Activated naive CD8-positive, alpha-beta T cell (primary cell): ENCODE measurements at regions not wholly inside any gene's neighbourhood (a gene's known extent, or its start where the extent isn't known, plus 50 kb on each side); places are given as distances from the start of the nearest gene placed in this dataset.
"Not testable (repeated sequence)": the region's sequence is repeated elsewhere in the genome, so short reads cannot be mapped to it uniquely, and the experiment has no call there.

ENCODE experiments used
- H3K27ac Mint-ChIP-seq: one replicate; pipeline ENCODE4 v1.8.0; 2021; ENCODE audit warnings: mixed read lengths
- H3K27me3 Mint-ChIP-seq: one replicate; pipeline ENCODE4 v1.8.0; 2021; ENCODE audit warnings: mixed read lengths
- H3K36me3 Mint-ChIP-seq: one replicate; pipeline ENCODE4 v1.8.0; 2021; ENCODE audit warnings: mixed read lengths
- H3K4me1 Mint-ChIP-seq: one replicate; pipeline ENCODE4 v1.8.0; 2021; ENCODE audit warnings: low read depth, mixed read lengths
- H3K4me3 Mint-ChIP-seq: one replicate; pipeline ENCODE4 v1.8.0; 2021; ENCODE audit warnings: mild to moderate bottlenecking, mixed read lengths
- H3K9me3 Mint-ChIP-seq: one replicate; pipeline ENCODE4 v1.8.0; 2021; ENCODE audit warnings: low read depth, mixed read lengths

- not testable (repeated sequence) for H3K4me3 Mint-ChIP-seq, H3K9me3 Mint-ChIP-seq, H3K36me3 Mint-ChIP-seq, H3K4me1 Mint-ChIP-seq, H3K27ac Mint-ChIP-seq, H3K27me3 Mint-ChIP-seq
Measured at GRCh38 chr2:106281907-106282430, 87.9 kb upstream of the UXS1 start.

GRCh38 chr2:106280722-106281446 is 86.8 kb upstream of the UXS1 start:
- no peaks in the 10 kb centered on the region for H3K4me1 Mint-ChIP-seq
- no peaks in the 10 kb centered on the region for H3K36me3 Mint-ChIP-seq
- H3K9me3 Mint-ChIP-seq = no peaks in the 10 kb centered on the region
- H3K4me3 Mint-ChIP-seq = no peak overlapping the region
- peaks cover 1% of the 10 kb centered on the region for H3K27me3 Mint-ChIP-seq
- H3K27ac Mint-ChIP-seq = no peak overlapping the region

- Mint-ChIP-seq H3K36me3 (no peaks in the 10 kb centered on the region), H3K4me1 (no peaks in the 10 kb centered on the region), H3K27ac (no peak overlapping the region), H3K4me3 (no peak overlapping the region), H3K9me3 (no peaks in the 10 kb centered on the region), H3K27me3 (peaks cover 1% of the 10 kb centered on the region)
Measured at GRCh38 chr2:106280224-106280623, 86.1 kb upstream of the UXS1 start.

- Mint-ChIP-seq H3K9me3 (no peaks in the 10 kb centered on the region), H3K27me3 (peaks cover 1% of the 10 kb centered on the region), H3K4me3 (no peak overlapping the region), H3K4me1 (no peaks in the 10 kb centered on the region), H3K36me3 (no peaks in the 10 kb centered on the region), H3K27ac (no peak overlapping the region)
Measured at GRCh38 chr2:106278112-106278876, 84.2 kb upstream of the UXS1 start.

- H3K27me3 Mint-ChIP-seq = peaks cover 2% of the 10 kb centered on the region
- H3K9me3 Mint-ChIP-seq = peaks cover 1% of the 10 kb centered on the region
- H3K36me3 Mint-ChIP-seq = peaks cover 1% of the 10 kb centered on the region
- H3K27ac Mint-ChIP-seq = no peak overlapping the region
- no peaks in the 10 kb centered on the region for H3K4me1 Mint-ChIP-seq
- no peak overlapping the region for H3K4me3 Mint-ChIP-seq
Measured at GRCh38 chr2:106277426-106277825, 83.3 kb upstream of the UXS1 start.

GRCh38 chr2:106275971-106276370 is 81.9 kb upstream of the UXS1 start:
- peaks cover under 1% of the 10 kb centered on the region for H3K4me1 Mint-ChIP-seq
- peaks cover 3% of the 10 kb centered on the region for H3K9me3 Mint-ChIP-seq
- H3K27me3 Mint-ChIP-seq = peaks cover 4% of the 10 kb centered on the region
- H3K36me3 Mint-ChIP-seq = peaks cover 3% of the 10 kb centered on the region
- no peak overlapping the region for H3K4me3 Mint-ChIP-seq
- H3K27ac Mint-ChIP-seq = no peak overlapping the region

GRCh38 chr2:106274668-106275067 is 80.6 kb upstream of the UXS1 start:
- Mint-ChIP-seq H3K27me3 (peaks cover 12% of the 10 kb centered on the region), H3K4me3 (no peak overlapping the region), H3K9me3 (peaks cover 3% of the 10 kb centered on the region), H3K27ac (no peak overlapping the region), H3K36me3 (peaks cover 3% of the 10 kb centered on the region), H3K4me1 (peaks cover 10% of the 10 kb centered on the region)

- no peak overlapping the region for H3K4me3 Mint-ChIP-seq
- H3K27ac Mint-ChIP-seq = no peak overlapping the region
- peaks cover 18% of the 10 kb centered on the region for H3K4me1 Mint-ChIP-seq
- peaks cover 3% of the 10 kb centered on the region for H3K9me3 Mint-ChIP-seq
- peaks cover 3% of the 10 kb centered on the region for H3K36me3 Mint-ChIP-seq
- H3K27me3 Mint-ChIP-seq = peaks cover 19% of the 10 kb centered on the region
Measured at GRCh38 chr2:106272216-106272807, 78.2 kb upstream of the UXS1 start.

- peaks cover 3% of the 10 kb centered on the region for H3K36me3 Mint-ChIP-seq
- H3K4me3 Mint-ChIP-seq = peak overlapping the region; percentile 89
- H3K27me3 Mint-ChIP-seq = peaks cover 19% of the 10 kb centered on the region
- H3K27ac Mint-ChIP-seq = no peak overlapping the region
- H3K9me3 Mint-ChIP-seq = peaks cover 3% of the 10 kb centered on the region
- peaks cover 18% of the 10 kb centered on the region for H3K4me1 Mint-ChIP-seq
Measured at GRCh38 chr2:106270471-106270891, 76.4 kb upstream of the UXS1 start.

GRCh38 chr2:106269591-106270291 is 75.6 kb upstream of the UXS1 start:
- H3K27me3 Mint-ChIP-seq = peaks cover 19% of the 10 kb centered on the region
- H3K9me3 Mint-ChIP-seq = peaks cover 3% of the 10 kb centered on the region
- H3K27ac Mint-ChIP-seq = no peak overlapping the region
- H3K4me3 Mint-ChIP-seq = peak overlapping the region; percentile 89
- peaks cover 3% of the 10 kb centered on the region for H3K36me3 Mint-ChIP-seq
- H3K4me1 Mint-ChIP-seq = peaks cover 18% of the 10 kb centered on the region

GRCh38 chr2:106267997-106268396 is 73.9 kb upstream of the UXS1 start:
- Mint-ChIP-seq H3K27ac (no peak overlapping the region), H3K27me3 (peaks cover 19% of the 10 kb centered on the region), H3K4me1 (peaks cover 18% of the 10 kb centered on the region), H3K9me3 (peaks cover 3% of the 10 kb centered on the region), H3K4me3 (no peak overlapping the region), H3K36me3 (peaks cover 3% of the 10 kb centered on the region)

- Mint-ChIP-seq H3K4me3 (no peak overlapping the region), H3K9me3 (no peaks in the 10 kb centered on the region), H3K27ac (no peak overlapping the region), H3K36me3 (no peaks in the 10 kb centered on the region), H3K27me3 (no peaks in the 10 kb centered on the region), H3K4me1 (no peaks in the 10 kb centered on the region)
Measured at GRCh38 chr2:106261871-106262321, 67.8 kb upstream of the UXS1 start.

GRCh38 chr2:106258859-106259258 is 64.8 kb upstream of the UXS1 start:
- H3K4me1 Mint-ChIP-seq, H3K9me3 Mint-ChIP-seq, H3K27me3 Mint-ChIP-seq, H3K36me3 Mint-ChIP-seq, H3K4me3 Mint-ChIP-seq, H3K27ac Mint-ChIP-seq: not testable (repeated sequence)

- H3K27ac Mint-ChIP-seq = no peak overlapping the region
- H3K9me3 Mint-ChIP-seq = no peaks in the 10 kb centered on the region
- H3K4me3 Mint-ChIP-seq = no peak overlapping the region
- H3K36me3 Mint-ChIP-seq = no peaks in the 10 kb centered on the region
- H3K4me1 Mint-ChIP-seq = no peaks in the 10 kb centered on the region
- H3K27me3 Mint-ChIP-seq = no peaks in the 10 kb centered on the region
Measured at GRCh38 chr2:106257830-106258229, 63.7 kb upstream of the UXS1 start.

- H3K27me3 Mint-ChIP-seq = no peaks in the 10 kb centered on the region
- H3K27ac Mint-ChIP-seq = no peak overlapping the region
- no peak overlapping the region for H3K4me3 Mint-ChIP-seq
- no peaks in the 10 kb centered on the region for H3K4me1 Mint-ChIP-seq
- no peaks in the 10 kb centered on the region for H3K9me3 Mint-ChIP-seq
- H3K36me3 Mint-ChIP-seq = no peaks in the 10 kb centered on the region
Measured at GRCh38 chr2:106257135-106257534, 63.0 kb upstream of the UXS1 start.
